ENCODE measurements at regions not wholly inside any gene's neighbourhood (a gene's known extent, or its start where the extent isn't known, plus 50 kb on each side); places are given as distances from the start of the nearest gene placed in this dataset.
"Not testable (repeated sequence)": the region's sequence is repeated elsewhere in the genome, so short reads cannot be mapped to it uniquely, and the experiment has no call there.

DNA sequence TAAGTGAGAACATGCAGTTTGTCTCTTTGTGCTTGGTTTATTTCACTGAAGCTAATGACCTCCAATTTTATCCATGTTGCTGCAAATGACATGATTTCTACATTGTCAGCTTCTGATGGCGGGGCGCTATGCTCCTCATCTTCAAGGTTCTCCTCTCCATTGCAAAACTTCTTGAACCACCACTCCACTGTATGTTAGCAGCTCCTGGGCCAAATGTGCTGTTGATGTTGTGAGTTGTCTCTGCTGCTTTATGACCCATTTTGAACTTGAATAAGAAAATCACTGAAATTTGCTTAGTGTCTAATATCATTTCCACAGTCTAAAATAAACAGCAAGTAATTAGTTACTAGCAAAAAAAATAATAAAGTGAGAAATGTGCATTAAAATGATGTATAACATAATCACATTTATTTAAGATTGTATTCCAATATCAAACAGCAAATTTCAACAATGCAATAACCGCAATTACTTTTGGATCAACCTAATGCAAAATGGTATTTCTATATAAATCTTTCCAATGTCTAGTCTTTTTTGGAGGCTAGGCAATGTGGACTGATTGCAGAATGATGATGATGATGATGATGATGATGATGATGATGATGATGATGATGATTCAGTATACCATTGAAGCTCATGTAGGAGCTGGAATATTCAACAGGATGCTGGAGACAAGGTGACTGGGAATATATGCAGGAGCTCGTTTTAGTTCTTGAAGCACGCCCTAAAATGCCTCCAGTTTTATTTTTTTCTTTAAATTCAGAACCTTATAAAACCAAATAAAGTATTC is 304.9 kb upstream of the KYNU start:
- H4K20me1 ChIP-seq (ENCODE audit: insufficient read depth, low read depth, low read length): no peaks in the 10 kb centered on the region
- H3K9ac ChIP-seq (ENCODE audit: low read length): no peak overlapping the region
- DNase-seq: no peak
- no peak overlapping the region for H3K4me2 ChIP-seq (ENCODE audit: low read depth, low read length, poor library complexity, severe bottlenecking)
- H3K27me3 ChIP-seq (ENCODE audit: low read length): no peaks in the 10 kb centered on the region
- no peaks in the 10 kb centered on the region for H3K9me2 ChIP-seq (replicated peaks; ENCODE audit: insufficient read depth, low read length)
- no peaks in the 10 kb centered on the region for H3K36me3 ChIP-seq (ENCODE audit: insufficient read depth, low read length)
- no peak overlapping the region for H2AFZ ChIP-seq (ENCODE audit: low read length)
- H3K9me3 ChIP-seq (ENCODE audit: low read length): no peaks in the 10 kb centered on the region
- no peaks in the 10 kb centered on the region for H3K79me2 ChIP-seq (ENCODE audit: low read length)
- no peak overlapping the region for H3K4me3 ChIP-seq (ENCODE audit: low read length)
- no peak overlapping the region for H3K27ac ChIP-seq (ENCODE audit: low read length)
- no peaks in the 10 kb centered on the region for H3K4me1 ChIP-seq (ENCODE audit: low read length)

DNA sequence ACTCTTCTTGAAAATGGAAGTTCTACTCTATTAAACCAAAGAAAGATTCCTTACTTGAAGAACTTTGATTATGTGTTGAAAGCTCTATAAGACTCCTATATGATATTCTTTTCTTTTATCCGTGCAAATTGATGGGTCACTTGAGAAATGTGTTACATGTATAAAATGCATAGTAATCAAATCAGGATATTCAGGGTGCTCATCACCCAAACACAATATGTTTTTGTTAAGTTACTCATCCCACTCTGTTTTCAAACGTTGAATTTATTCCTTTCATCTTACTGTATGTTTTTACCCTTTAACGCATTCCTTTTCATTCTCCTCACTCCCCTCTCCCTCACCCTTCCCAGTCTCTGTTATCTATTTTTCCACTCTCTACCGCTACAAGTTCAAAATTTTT is 305.5 kb upstream of the KYNU start:
- Histone ChIP-seq H3K9me2 (replicated peaks; ENCODE audit: insufficient read depth, low read length) (no peaks in the 10 kb centered on the region), H3K9me3 (ENCODE audit: low read length) (no peaks in the 10 kb centered on the region), H3K27me3 (ENCODE audit: low read length) (no peaks in the 10 kb centered on the region), H4K20me1 (ENCODE audit: insufficient read depth, low read depth, low read length) (no peaks in the 10 kb centered on the region), H3K27ac (ENCODE audit: low read length) (no peak overlapping the region), H3K4me2 (ENCODE audit: low read depth, low read length, poor library complexity, severe bottlenecking) (no peak overlapping the region), H3K4me1 (ENCODE audit: low read length) (no peaks in the 10 kb centered on the region), H3K9ac (ENCODE audit: low read length) (no peak overlapping the region), H2AFZ (ENCODE audit: low read length) (no peak overlapping the region), H3K36me3 (ENCODE audit: insufficient read depth, low read length) (no peaks in the 10 kb centered on the region), H3K4me3 (ENCODE audit: low read length) (no peak overlapping the region), H3K79me2 (ENCODE audit: low read length) (no peaks in the 10 kb centered on the region)
- no peak for DNase-seq

DNA sequence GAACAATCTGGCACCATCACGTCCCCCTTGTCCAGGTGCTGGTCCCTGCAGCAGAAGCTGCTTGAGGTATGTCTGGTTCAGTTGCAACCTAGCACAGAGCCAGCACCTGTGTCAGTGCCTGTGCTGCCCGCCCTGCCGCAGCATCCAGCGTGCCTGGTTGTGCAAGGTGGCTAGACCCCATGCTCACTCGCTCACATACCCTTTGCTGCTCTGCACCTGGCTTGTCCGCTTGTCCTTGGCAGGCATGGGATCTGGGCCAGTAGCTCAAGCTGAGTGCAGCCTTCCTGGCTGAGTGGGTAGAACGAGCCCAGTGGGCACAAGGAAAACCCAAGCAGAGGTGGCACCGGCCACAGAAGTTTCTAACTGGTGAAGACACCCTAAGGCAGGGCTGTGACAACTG is 314.6 kb upstream of the KYNU start:
- Histone ChIP-seq H3K79me2 (ENCODE audit: low read length) (no peaks in the 10 kb centered on the region), H3K9me2 (replicated peaks; ENCODE audit: insufficient read depth, low read length) (no peaks in the 10 kb centered on the region)

DNA sequence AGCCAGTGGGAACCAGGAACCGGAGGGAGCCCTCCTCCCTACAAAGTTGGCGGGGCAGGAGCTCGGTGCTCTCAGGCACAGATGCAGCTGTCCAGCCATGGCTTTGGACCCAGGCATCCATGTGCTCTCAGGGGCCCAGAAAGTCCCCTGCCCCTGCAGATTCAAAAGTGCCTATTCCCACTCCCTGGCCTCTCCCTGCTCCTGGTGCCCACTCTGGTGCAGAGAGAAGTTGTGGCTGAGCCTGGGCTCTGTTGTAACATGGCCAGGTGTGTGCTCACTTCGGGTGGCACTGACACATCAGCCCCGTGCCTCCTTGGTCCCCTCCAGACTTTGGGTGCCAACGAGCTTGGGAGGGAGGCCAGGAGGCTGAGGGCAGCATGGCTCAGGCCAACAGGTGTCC is 315.8 kb upstream of the KYNU start:
- DNase-seq: no peak
- no peak overlapping the region for H3K27ac ChIP-seq (ENCODE audit: low read length)
- no peak overlapping the region for H2AFZ ChIP-seq (ENCODE audit: low read length)
- H3K27me3 ChIP-seq (ENCODE audit: low read length): no peaks in the 10 kb centered on the region
- no peaks in the 10 kb centered on the region for H3K79me2 ChIP-seq (ENCODE audit: low read length)
- H3K36me3 ChIP-seq (ENCODE audit: insufficient read depth, low read length): no peaks in the 10 kb centered on the region
- no peaks in the 10 kb centered on the region for H3K9me3 ChIP-seq (ENCODE audit: low read length)
- no peak overlapping the region for H3K9ac ChIP-seq (ENCODE audit: low read length)
- no peak overlapping the region for H3K4me2 ChIP-seq (ENCODE audit: low read depth, low read length, poor library complexity, severe bottlenecking)
- no peaks in the 10 kb centered on the region; the same call in 1 of the 2 replicates for H3K9me2 ChIP-seq (replicated peaks; ENCODE audit: insufficient read depth, low read length)
- H3K4me1 ChIP-seq (ENCODE audit: low read length): no peaks in the 10 kb centered on the region
- no peak overlapping the region for H3K4me3 ChIP-seq (ENCODE audit: low read length)
- no peaks in the 10 kb centered on the region for H4K20me1 ChIP-seq (ENCODE audit: insufficient read depth, low read depth, low read length)

More for the DNA sequence above, 314.6 kb upstream of the KYNU start:
- no peak for DNase-seq
- Histone ChIP-seq H3K4me2 (ENCODE audit: low read depth, low read length, poor library complexity, severe bottlenecking) (no peak overlapping the region), H3K9me3 (ENCODE audit: low read length) (no peaks in the 10 kb centered on the region), H3K27ac (ENCODE audit: low read length) (no peak overlapping the region), H3K36me3 (ENCODE audit: insufficient read depth, low read length) (no peaks in the 10 kb centered on the region), H3K4me3 (ENCODE audit: low read length) (no peak overlapping the region), H3K4me1 (ENCODE audit: low read length) (no peaks in the 10 kb centered on the region), H3K27me3 (ENCODE audit: low read length) (no peaks in the 10 kb centered on the region), H2AFZ (ENCODE audit: low read length) (no peak overlapping the region), H4K20me1 (ENCODE audit: insufficient read depth, low read depth, low read length) (no peaks in the 10 kb centered on the region), H3K9ac (ENCODE audit: low read length) (no peak overlapping the region)

DNA sequence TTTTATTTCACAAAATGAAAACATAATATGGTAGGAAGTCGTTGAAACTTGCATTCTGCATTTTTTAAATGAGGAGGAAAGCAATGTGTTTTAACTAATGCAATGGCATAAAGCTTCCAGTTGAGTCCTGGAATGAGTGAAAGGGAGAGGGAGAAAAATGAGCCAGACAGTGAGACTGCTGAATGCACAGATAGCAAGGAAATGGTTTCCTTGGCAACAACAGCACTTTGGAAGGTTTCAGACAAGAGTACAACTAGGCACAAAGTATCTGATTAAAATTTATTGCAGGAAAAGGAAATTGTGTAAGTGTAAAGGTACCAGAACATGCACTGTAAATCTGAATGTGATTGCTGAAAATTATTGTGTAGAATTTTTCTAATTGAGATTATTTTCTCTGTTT is 320.1 kb upstream of the KYNU start:
- no peak overlapping the region for H3K9ac ChIP-seq (ENCODE audit: low read length)
- no peaks in the 10 kb centered on the region for H3K9me3 ChIP-seq (ENCODE audit: low read length)
- no peak overlapping the region for H2AFZ ChIP-seq (ENCODE audit: low read length)
- no peaks in the 10 kb centered on the region for H3K27me3 ChIP-seq (ENCODE audit: low read length)
- no peaks in the 10 kb centered on the region for H4K20me1 ChIP-seq (ENCODE audit: insufficient read depth, low read depth, low read length)
- no peaks in the 10 kb centered on the region for H3K4me1 ChIP-seq (ENCODE audit: low read length)
- no peak for DNase-seq
- H3K36me3 ChIP-seq (ENCODE audit: insufficient read depth, low read length): no peaks in the 10 kb centered on the region
- no peak overlapping the region for H3K27ac ChIP-seq (ENCODE audit: low read length)
- H3K4me2 ChIP-seq (ENCODE audit: low read depth, low read length, poor library complexity, severe bottlenecking): no peak overlapping the region
- no peaks in the 10 kb centered on the region; the same call in 1 of the 2 replicates for H3K9me2 ChIP-seq (replicated peaks; ENCODE audit: insufficient read depth, low read length)
- H3K79me2 ChIP-seq (ENCODE audit: low read length): no peaks in the 10 kb centered on the region
- no peak overlapping the region for H3K4me3 ChIP-seq (ENCODE audit: low read length)

DNA sequence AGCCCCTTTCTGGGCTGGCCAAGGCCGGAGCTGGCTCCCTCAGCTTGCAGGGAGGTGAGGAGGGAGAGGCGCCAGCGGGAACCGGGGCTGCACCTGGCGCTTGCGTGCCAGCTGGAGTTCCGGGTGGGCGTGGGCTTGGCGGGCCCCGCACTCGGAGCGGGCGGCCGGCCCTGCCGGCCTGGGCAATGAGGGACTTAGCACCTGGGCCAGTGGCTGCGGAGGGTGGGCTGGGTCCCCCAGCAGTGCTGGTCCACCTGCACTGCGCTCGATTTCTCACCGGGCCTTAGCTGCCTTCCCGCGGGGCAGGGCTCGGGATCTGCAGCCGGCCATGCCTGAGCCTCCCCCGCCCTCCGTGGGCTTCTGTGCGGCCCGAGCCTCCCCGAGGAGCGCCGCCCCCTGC is 331.5 kb upstream of the KYNU start:
- not testable (repeated sequence) for H3K4me1 ChIP-seq (ENCODE audit: low read length); H4K20me1 ChIP-seq (ENCODE audit: insufficient read depth, low read depth, low read length); H3K4me2 ChIP-seq (ENCODE audit: low read depth, low read length, poor library complexity, severe bottlenecking); DNase-seq; H3K9ac ChIP-seq (ENCODE audit: low read length); H3K27ac ChIP-seq (ENCODE audit: low read length); H3K27me3 ChIP-seq (ENCODE audit: low read length); H3K79me2 ChIP-seq (ENCODE audit: low read length); H3K9me3 ChIP-seq (ENCODE audit: low read length); H3K9me2 ChIP-seq (replicated peaks; ENCODE audit: insufficient read depth, low read length); H2AFZ ChIP-seq (ENCODE audit: low read length); H3K36me3 ChIP-seq (ENCODE audit: insufficient read depth, low read length); H3K4me3 ChIP-seq (ENCODE audit: low read length)

DNA sequence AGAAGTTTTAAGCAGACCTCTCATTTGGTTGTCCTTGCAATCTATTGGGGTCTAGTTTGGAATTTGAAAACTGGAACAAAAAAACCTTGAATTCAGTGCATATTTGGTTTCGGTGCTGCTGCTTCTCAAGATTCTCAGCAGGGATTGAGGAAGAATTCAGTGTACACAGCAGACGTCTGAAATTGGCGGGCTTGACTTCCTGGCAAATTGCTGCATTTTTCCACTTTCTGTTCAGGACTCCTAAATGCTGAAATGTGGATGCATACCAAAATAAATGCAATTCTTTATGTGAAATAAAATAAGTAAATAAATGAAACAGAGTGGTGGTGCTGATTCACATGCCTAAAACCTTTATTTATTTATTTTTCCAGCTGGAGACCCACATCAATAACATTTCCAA is 332.4 kb upstream of the KYNU start:
- Histone ChIP-seq H3K36me3 (ENCODE audit: insufficient read depth, low read length) (no peaks in the 10 kb centered on the region), H2AFZ (ENCODE audit: low read length) (no peak overlapping the region), H3K4me1 (ENCODE audit: low read length) (no peaks in the 10 kb centered on the region), H4K20me1 (ENCODE audit: insufficient read depth, low read depth, low read length) (no peaks in the 10 kb centered on the region), H3K27ac (ENCODE audit: low read length) (no peak overlapping the region), H3K9me3 (ENCODE audit: low read length) (no peaks in the 10 kb centered on the region), H3K9me2 (replicated peaks; ENCODE audit: insufficient read depth, low read length) (no peaks in the 10 kb centered on the region), H3K4me3 (ENCODE audit: low read length) (no peak overlapping the region), H3K79me2 (ENCODE audit: low read length) (no peaks in the 10 kb centered on the region), H3K27me3 (ENCODE audit: low read length) (no peaks in the 10 kb centered on the region), H3K4me2 (ENCODE audit: low read depth, low read length, poor library complexity, severe bottlenecking) (no peak overlapping the region), H3K9ac (ENCODE audit: low read length) (no peak overlapping the region)
- no peak for DNase-seq

DNA sequence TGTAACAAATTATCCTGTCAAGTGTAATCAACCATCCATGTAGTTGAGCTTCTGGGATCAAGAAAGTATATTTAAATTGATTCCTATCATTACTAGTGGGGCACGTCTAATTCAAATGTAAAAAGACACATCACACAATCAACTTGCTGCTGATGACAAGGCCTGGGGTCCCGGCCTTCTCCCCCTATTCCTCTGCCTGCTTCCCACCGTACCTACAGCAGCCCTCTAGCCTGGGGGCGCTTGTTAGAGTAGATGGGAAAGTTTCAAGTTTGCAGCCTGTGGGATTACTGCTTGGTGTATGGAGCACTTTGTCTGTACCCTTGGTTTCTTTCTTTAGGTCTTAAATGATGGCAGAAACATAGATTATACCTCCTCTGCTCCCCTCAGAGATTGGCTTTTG is 333.3 kb upstream of the KYNU start:
- Histone ChIP-seq H2AFZ (ENCODE audit: low read length) (no peak overlapping the region), H3K4me3 (ENCODE audit: low read length) (no peak overlapping the region), H3K9me3 (ENCODE audit: low read length) (no peaks in the 10 kb centered on the region), H3K4me2 (ENCODE audit: low read depth, low read length, poor library complexity, severe bottlenecking) (no peak overlapping the region), H3K9me2 (replicated peaks; ENCODE audit: insufficient read depth, low read length) (no peaks in the 10 kb centered on the region), H3K27ac (ENCODE audit: low read length) (no peak overlapping the region), H3K27me3 (ENCODE audit: low read length) (no peaks in the 10 kb centered on the region), H3K36me3 (ENCODE audit: insufficient read depth, low read length) (no peaks in the 10 kb centered on the region), H3K9ac (ENCODE audit: low read length) (no peak overlapping the region), H3K79me2 (ENCODE audit: low read length) (no peaks in the 10 kb centered on the region), H4K20me1 (ENCODE audit: insufficient read depth, low read depth, low read length) (no peaks in the 10 kb centered on the region), H3K4me1 (ENCODE audit: low read length) (no peaks in the 10 kb centered on the region)
- no peak for DNase-seq

Measured in Karpas-422 (cell line).